Heart left ventricle (tissue), 16 donors: ENCODE measurements at regions not wholly inside any gene's neighbourhood (a gene's known extent, or its start where the extent isn't known, plus 50 kb on each side); places are given as distances from the start of the nearest gene placed in this dataset.

ENCODE experiments used
- ATAC-seq, 4 donors: fragments of 200-7000 bp; cut with Tn5 transposase; one replicate each; pipeline ENCODE4 v1.9.1; 2020 to 2022; ENCODE audit warnings: moderate library complexity in 4 of 4, mild to moderate bottlenecking in 3 of 4, moderate number of reproducible peaks in 1 of 4
- DNase-seq, 5 donors: peaks; one replicate each; pipeline ENCODE4 v3.0.0-alpha.2; 2020
- H3K27ac ChIP-seq, 12 donors: fragments of 200-600 bp; sonication (generic) in 4 of 12; one replicate each; pipeline versions ENCODE4 v1.5.0 to v1.8.0; 2016 to 2022; ENCODE audit warnings: mild to moderate bottlenecking in 2 of 12
- H3K27me3 ChIP-seq, 9 donors: fragments of 200-600 bp; sonication (generic) in 2 of 9; one replicate each; pipeline versions ENCODE4 v1.5.1 to v1.8.0; 2016 to 2022; ENCODE audit warnings: mild to moderate bottlenecking in 3 of 9
- H3K36me3 ChIP-seq, 9 donors: fragments of 200-600 bp; sonication (generic) in 2 of 9; one replicate each; pipeline versions ENCODE4 v1.5.0 to v1.8.0; 2018 to 2022; ENCODE audit warnings: mild to moderate bottlenecking in 2 of 9
- H3K4me1 ChIP-seq, 12 donors: fragments of 200-600 bp; sonication (generic) in 4 of 12; one replicate each; pipeline versions ENCODE4 v1.5.0 to v1.8.0; 2016 to 2022; ENCODE audit warnings: mild to moderate bottlenecking in 3 of 12
- H3K4me3 ChIP-seq, 12 donors: fragments of 200-600 bp; sonication (generic) in 4 of 12; one replicate each; pipeline versions ENCODE4 v1.5.0 to v1.8.0; 2017 to 2022; ENCODE audit warnings: mild to moderate bottlenecking in 9 of 12, moderate library complexity in 4 of 12
- H3K9me3 ChIP-seq, 12 donors: fragments of 200-600 bp; sonication (generic) in 4 of 12; one replicate each; pipeline versions ENCODE4 v1.5.0 to v1.8.0; 2016 to 2022; ENCODE audit warnings: mild to moderate bottlenecking in 1 of 12
- POLR2A ChIP-seq, 2 donors: fragments of 450-650 bp; IDR thresholded peaks; one replicate each; pipeline ENCODE4 v1.6.1; 2017; ENCODE audit warnings: antibody characterized with exemption in 2 of 2, mild to moderate bottlenecking in 2 of 2, moderate library complexity in 2 of 2
- WGBS, 4 donors: extraction: QIAGEN DNeasy Blood & Tissue Kit in 2 of 4; methylation state at CpG; one replicate each; pipeline versions ENCODE4 v1.1.5 to v1.1.7; 2013 to 2018; 5-methylcytosine and 5-hydroxymethylcytosine counted together
- intact Hi-C, 10 donors: fragments of 100-400 bp; cut with DNase I; formaldehyde crosslinking; loops; one replicate each; pipeline versions ENCODE4 v1.11.1 to v1.14.2; 2022
- TF ChIP-seq, protein P1 (sequence below), 12 donors: fragments of 200-600 bp; sonication (generic) in 4 of 12; IDR thresholded peaks; one replicate each; pipeline versions ENCODE4 v1.5.0 to v1.8.0; 2018 to 2022; ENCODE audit warnings: antibody characterized with exemption in 12 of 12, mild to moderate bottlenecking in 5 of 12
- donor health status: ischemic (EF 13 %, LVEDD 7.1; RV severe dilation, severe dysfunction).
- donor health status: healthy with polysubstance abuse.
- donor health status: DM: no; HTN: yes; CAD: no.
- donor health status: DM: no; HTN: no; CAD: no.
- donor health status: ischemic (EF 25% LVEDD 6.9; RV normal size, moderate dysfunction).
- donor health status: ischemic (EF 25% LVEDD 5.7; RV mildly dilated, moderate dysfunction).
- donor health status: healthy.
- donor health status: DM: yes; HTN: yes; CAD: no.
- donor health status: ischemic (EF 35%, LVEDD 5.7; RV mildly dilated, moderate dysfunction).
- donor health status: nonischemic (EF 11% LVEDD 7.7; RV severe dilation, severe dysfunction).
- donor health status: DM: yes; HTN: yes; CAD: no.
- donor health status: PGD.
- donor health status: ischemic (EF 29% LVEDD 5.4; RV normal size, mild dysfunction).
- donor health status: nonischemic (EF 23%, LVEDD 6.1; RV moderate dilation, normal function).

DNA sequence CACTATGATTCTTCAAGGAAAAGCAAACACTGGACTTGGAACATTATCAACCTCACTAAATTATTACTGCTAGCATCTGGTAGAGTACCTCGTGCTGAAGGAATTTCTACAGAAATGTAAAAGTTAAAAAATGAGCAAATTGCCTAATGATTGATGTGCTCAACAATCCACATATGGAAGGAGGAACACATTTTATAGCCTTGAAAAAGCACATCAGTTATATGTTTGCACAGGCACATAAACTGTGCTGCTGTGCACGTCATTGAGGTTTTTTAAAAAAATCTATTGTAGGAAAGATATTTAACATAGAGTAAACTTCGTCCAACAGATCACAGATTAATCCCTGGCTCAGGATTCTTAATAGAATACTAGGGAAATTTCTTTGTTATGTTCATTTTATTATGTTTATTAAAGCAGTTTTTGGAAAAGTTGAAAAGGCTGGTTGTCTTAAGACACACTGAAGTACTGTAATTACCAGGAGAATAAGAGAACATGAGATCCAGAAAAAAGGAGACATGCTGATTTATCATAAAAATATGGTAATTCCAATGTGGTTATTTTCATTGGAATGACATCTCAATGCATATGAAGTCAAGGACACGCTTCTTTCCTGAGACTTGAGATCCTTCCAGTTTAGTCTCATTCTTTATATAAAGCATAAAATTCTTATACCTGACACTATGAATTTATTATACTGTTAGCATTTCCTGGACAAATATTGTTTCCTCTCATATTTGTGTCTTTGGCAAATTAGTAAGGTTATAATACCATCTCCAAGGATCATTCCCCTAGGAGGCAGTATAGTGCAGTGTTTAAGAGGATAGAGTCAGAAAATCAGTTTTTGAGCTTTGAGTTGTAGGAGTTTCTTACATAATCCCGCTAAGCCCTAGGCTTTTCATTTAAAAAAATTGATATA, 511.1 kb downstream of the TENT5A start:
- no peaks in the 10 kb centered on the region for H3K4me1 ChIP-seq
- intact Hi-C loops: loop anchor here in 8 of 10 donors (2.0 to 10.0 kb wide), 6 partner anchors 213 to 937 kb away; partner anchors contain the start of gene TENT5A (in 8 of the 8)
- no peak overlapping the region for H3K27ac ChIP-seq
- no peak for DNase-seq
- no peak overlapping the region for H3K4me3 ChIP-seq
- no peaks in the 10 kb centered on the region for H3K36me3 ChIP-seq
- H3K9me3 ChIP-seq: peaks cover 0 to 11% (median under 1%) of the 10 kb centered on the region in 12 donors
- WGBS, 4 donors: 40 to 54% (median 49%) methylated on average over 5 of the region's 5 CpGs
- H3K27me3 ChIP-seq: no peaks in the 10 kb centered on the region
- peak in 2 of 4 donors; percentile 45 to 55 for ATAC-seq
- TF ChIP-seq, protein P1, sequence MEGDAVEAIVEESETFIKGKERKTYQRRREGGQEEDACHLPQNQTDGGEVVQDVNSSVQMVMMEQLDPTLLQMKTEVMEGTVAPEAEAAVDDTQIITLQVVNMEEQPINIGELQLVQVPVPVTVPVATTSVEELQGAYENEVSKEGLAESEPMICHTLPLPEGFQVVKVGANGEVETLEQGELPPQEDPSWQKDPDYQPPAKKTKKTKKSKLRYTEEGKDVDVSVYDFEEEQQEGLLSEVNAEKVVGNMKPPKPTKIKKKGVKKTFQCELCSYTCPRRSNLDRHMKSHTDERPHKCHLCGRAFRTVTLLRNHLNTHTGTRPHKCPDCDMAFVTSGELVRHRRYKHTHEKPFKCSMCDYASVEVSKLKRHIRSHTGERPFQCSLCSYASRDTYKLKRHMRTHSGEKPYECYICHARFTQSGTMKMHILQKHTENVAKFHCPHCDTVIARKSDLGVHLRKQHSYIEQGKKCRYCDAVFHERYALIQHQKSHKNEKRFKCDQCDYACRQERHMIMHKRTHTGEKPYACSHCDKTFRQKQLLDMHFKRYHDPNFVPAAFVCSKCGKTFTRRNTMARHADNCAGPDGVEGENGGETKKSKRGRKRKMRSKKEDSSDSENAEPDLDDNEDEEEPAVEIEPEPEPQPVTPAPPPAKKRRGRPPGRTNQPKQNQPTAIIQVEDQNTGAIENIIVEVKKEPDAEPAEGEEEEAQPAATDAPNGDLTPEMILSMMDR (IDR thresholded peaks at IDR 0.05): peak in 11 of 12 donors; percentile 22 to 60 (median 42)
- TF ChIP-seq POLR2A (IDR thresholded peaks at IDR 0.05): no peak

DNA sequence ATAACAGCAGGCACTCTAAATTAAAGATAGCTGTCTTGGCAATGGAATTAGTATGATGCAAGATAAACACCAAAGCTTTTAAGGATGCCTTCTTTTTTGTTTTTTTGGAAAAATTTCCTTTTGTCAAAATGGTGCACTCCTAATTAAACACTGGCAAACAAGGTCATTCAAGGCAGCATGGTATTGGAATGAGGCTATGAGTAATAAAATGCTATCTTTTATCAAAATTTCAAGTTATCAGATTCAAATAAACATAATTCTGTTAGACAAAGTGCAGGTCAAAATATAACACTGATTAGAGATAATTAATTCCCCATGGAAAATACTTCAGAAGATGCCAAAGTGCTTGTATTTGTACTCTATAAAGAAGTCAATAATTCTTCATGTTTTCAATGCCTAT, 514.1 kb downstream of the TENT5A start:
- H3K4me3 ChIP-seq: no peak overlapping the region
- TF ChIP-seq, protein P1 (IDR thresholded peaks at IDR 0.05): no peak
- TF ChIP-seq POLR2A (IDR thresholded peaks at IDR 0.05): no peak
- H3K27me3 ChIP-seq: no peaks in the 10 kb centered on the region
- no peak overlapping the region for H3K27ac ChIP-seq
- H3K9me3 ChIP-seq: no peaks in the 10 kb centered on the region
- ATAC-seq (no peak), DNase-seq (no peak)
- intact Hi-C loops: no loop called here
- no peaks in the 10 kb centered on the region for H3K4me1 ChIP-seq
- no peaks in the 10 kb centered on the region for H3K36me3 ChIP-seq

DNA sequence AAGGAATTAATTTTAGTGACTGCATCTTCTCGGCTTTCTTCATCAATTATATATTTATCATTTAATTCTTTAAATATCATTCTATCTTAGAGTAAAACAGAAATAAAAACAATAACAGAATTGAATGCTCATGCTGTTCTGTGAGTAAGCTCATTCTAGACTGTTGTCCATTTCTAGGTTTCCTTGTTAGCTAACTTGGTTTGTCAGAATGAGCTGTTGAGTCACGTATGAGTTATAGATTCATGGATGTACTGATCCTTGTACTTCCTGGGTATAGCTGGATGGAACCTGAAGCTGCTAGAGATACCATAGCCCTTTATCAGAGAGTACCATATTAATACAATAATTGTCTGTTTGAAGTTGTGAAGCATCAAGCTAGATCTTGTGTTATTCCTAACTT, 515.3 kb downstream of the TENT5A start:
- Histone ChIP-seq H3K4me1 (no peaks in the 10 kb centered on the region), H3K36me3 (no peaks in the 10 kb centered on the region), H3K4me3 (no peak overlapping the region), H3K9me3 (no peaks in the 10 kb centered on the region), H3K27ac (no peak overlapping the region), H3K27me3 (no peaks in the 10 kb centered on the region)
- TF ChIP-seq, protein P1 (IDR thresholded peaks at IDR 0.05): no peak
- no peak for TF ChIP-seq POLR2A (IDR thresholded peaks at IDR 0.05)
- intact Hi-C loops: no loop called here
- DNase-seq (no peak), ATAC-seq (no peak)
- WGBS, 4 donors: 90 to 93% (median 92%) methylated on average over 2 of the region's 2 CpGs

DNA sequence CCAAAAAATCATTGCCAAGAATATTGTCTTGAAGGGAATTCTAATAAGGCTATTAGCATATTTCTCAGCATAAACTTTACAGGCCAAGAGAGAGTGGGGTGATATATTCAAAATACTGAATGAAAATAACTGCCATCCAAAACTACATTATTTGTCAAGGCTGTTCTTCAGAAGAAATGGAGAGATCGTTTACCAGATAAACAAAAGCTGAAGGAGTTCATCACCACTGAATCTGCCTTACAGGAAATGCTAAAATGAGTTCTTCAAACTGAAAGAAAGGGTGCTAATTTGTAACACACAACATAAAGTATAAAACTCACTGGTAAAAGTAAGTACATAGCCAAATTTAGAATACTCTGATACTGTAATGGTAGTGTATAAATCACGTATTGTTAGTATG, 517.0 kb downstream of the TENT5A start:
- H3K4me1 ChIP-seq: no peaks in the 10 kb centered on the region
- WGBS, 4 donors: 75 to 79% (median 75%) methylated on average over 2 of the region's 2 CpGs
- H3K4me3 ChIP-seq: no peak overlapping the region
- no peaks in the 10 kb centered on the region for H3K36me3 ChIP-seq
- ATAC-seq: no peak
- TF ChIP-seq, protein P1 (IDR thresholded peaks at IDR 0.05): no peak
- no peak for TF ChIP-seq POLR2A (IDR thresholded peaks at IDR 0.05)
- no peaks in the 10 kb centered on the region for H3K27me3 ChIP-seq
- intact Hi-C loops: no loop called here
- no peaks in the 10 kb centered on the region for H3K9me3 ChIP-seq
- no peak for DNase-seq
- no peak overlapping the region for H3K27ac ChIP-seq
